Activated CD4-positive, CD25-positive, alpha-beta regulatory T cell (primary cell): ENCODE measurements at regions not wholly inside any gene's neighbourhood (a gene's known extent, or its start where the extent isn't known, plus 50 kb on each side); places are given as distances from the start of the nearest gene placed in this dataset.

Source experiments
- DNase-seq, 4 experiments: peaks; one replicate each; lab custom pipeline; 2025; lab: John Stamatoyannopoulos, UW

DNA sequence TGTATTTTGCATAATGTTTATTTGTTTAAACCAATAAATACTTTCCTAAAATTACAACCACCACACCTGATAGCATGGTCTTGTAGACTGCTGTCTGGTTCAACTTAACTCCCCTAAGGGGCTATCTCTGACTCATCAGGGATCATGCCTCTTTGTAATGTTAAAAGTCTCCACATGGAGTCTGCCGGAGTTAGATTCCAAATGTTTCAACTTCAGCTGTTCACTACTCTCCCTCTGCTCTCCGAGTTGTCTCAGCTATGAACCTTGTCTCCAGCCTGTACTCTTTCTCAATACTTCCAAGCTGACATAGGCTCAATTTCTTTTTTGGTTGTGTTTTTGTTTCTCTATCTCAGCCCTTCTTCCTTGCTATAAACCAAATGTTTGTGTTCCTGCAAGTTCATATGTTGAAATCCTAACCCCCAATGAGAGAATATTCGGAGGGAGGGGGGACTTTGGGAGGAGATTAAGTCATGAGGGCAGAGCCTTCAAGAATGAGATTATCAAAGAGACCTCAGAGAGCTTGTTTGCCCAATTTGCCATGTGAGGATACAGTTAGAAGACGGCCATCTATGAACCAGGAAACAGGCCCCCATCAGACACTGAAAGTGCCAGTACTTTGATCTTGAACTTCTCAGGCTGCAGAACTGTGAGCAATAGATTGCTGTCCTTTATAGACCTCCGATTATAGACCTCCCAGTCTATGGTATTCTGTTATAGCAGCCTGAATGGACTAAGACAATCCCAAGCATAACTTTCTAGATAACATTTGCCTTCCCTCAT lies 858.2 kb downstream of the VRK1 start:
- DNase-seq: no peak

- no peak for DNase-seq
Observed at GRCh38 chr14:97657609-97658008, 860.4 kb downstream of the VRK1 start.

DNA sequence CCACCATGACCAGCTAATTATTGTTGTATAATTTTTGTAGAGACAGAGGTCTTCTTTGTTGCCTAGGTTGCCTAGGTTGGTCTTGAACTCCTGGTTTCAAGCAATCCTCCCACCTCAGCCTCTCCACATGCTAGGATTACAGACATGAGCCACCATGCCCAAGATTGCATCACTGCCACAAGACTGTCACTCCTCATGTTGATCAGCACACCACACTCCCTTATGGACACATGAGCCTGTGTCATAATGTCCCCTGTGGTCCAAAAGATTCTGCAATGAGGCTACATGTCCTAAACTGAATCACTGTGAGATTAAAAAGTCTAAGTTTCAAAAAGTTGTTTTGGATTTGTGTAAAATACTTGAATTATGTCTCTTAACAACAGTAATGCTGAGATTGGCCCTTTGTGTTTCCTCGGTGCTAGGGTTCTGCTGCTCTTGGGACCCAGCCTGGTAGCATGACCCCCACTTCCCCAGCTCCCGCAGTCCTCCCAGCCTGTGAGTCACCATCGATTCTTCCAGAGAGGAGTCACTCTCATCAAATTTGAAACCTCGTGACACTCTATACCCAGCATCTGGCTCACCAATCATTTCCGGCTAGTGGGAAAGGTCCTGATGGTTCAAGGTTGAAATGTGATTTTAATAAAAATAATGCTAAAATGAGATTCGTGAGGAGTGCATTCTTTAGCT lies 890.9 kb downstream of the VRK1 start:
- DNase-seq: no peak

DNA sequence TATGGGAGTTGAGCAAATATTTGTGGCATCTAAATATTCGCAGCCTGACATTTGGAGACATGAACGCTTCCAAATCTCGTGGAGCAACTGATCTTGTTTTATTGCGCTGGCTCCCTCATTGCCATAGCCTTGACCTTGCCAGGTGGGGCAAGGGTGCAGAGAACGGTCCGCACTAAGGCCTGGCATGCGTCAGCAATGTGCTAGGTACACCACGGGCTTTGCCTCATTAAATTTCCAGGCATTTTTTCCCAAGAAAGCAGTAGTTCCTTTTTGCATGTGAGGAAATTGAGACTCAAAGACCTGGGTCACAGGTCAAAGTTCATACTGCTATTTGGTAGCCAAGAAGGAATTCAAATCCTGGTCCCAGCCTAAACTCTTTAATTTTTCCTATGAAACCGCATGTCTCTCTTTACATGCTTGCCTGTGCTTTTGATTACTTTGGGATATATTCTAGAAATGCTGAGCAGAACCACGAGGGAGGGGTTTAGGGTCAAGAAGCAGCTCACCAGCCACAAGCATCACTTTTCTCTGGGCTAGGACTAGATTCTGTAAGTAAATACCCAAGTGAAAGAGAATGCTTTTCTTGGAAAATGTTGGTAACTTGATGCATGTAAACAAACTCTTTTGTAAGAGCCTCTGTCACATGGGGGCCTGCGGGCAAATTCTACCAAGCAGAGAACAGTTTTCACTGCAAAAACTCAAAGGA lies 891.6 kb downstream of the VRK1 start:
- no peak for DNase-seq

DNA sequence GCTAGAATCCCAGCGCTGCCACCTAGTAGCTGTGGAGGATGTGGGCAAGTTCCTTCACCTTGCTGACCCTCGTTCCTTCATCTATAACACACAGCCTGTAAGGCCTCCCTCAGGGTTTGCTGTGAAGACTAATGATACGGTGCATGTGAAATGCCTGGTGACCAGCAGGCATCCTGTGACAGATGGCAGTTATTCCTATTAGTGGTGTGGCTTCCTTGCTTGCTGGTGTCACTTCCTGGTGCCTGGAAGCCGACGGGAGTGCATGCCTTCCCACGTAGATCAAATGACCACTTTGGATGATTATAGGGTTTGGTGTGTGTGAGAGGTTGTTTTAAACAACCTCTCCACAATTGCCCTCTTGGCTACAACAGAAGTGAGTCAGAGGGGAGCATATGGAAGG lies 894.9 kb downstream of the VRK1 start:
- DNase-seq: no peak

DNA sequence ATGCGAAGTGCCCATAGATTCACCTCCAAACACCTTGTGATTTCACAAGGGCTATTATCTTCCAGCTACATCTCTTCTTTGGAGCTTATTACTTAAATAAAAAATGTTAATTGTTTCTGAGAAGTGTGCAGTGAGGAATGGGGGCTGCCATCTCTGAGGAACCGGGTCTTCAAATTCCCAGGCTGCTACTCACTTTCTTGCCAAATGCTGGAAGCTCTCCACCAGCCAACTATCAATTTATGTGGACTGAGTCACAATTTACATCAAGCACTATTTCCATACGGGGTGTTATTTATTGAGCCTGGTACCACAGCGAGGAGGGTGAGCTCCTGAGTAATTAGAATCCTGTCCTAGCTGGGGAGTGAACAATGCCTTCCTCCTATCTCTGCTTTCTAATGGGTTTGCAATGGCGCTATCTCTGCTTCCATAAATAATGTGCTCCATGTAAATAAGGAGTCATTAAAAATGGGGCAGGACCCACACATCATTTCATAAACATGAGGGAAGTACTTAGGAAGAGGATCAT lies 898.3 kb downstream of the VRK1 start:
- DNase-seq: no peak

DNA sequence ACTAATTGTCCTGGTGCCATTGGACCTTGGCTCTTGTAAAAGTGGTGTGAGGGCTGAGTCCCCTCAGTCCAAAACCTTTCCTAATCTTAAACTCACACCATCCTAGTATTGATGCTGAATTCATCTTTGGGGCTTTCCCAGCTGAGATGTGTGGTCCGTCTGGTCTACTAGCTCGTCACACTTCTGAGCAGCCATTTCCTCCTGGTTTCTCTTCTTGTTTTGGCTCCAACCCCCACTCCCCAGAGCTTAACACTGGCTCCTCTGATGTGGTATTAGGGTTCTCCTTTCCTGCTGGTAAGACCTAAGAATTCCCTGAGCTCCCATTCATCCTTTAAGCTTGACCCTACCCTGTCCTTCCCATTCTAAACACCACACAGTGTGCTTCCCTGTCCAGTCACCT lies 900.6 kb downstream of the VRK1 start:
- DNase-seq: no peak

- no peak for DNase-seq
Observed at GRCh38 chr14:97699026-97699425, 901.8 kb downstream of the VRK1 start.

GRCh38 chr14:97703006-97703760 lies 906.0 kb downstream of the VRK1 start:
- DNase-seq: peak in 2 of 4 experiments; percentile 21 to 22

DNA sequence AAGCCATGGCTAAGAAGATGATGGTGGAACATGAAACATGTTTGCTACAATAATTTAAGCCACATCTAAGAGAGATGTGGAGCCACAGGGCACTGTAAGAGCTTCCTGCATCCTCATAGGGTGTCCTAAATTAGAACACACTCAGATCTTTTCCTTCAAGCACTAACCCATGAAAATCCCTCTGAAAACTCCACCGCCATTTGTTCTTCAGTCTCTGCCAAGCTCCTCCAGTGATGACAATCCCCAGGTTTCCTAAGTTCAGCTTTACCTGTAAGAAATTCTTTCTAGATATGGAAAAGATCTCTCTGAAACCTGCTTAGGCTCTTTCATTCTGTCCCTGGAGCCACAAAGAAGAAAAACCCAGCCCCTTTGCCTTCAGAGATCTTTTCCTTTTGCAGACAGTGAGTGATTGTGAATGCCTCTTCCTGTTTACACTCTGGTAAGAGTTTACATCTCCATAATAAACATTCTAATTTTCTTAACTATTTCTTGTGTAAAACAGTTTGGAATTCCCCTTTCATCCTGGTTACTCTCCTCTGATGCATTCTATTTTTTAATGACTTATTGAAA lies 907.2 kb downstream of the VRK1 start:
- no peak for DNase-seq

DNA sequence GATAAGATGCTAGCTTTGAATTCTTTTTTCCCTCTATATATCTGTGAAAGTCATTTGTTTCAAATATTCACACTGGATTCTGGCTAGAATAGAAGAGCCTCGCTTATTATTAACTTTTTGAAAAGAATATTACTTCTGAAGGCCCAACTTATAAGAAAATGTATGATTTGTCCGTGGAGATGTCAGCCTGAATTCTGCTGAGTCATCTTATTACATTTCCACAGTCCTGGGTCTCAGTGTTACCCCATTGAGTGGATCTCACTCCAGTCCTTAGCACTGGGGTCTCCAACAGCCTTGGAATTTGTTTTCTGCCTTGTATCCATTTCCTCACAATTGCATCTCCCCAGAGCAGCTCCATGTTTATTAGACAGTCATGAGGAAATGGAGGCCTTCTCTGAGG lies 907.9 kb downstream of the VRK1 start:
- DNase-seq: no peak

- no peak for DNase-seq
Observed at GRCh38 chr14:97705976-97706375, 908.8 kb downstream of the VRK1 start.

DNA sequence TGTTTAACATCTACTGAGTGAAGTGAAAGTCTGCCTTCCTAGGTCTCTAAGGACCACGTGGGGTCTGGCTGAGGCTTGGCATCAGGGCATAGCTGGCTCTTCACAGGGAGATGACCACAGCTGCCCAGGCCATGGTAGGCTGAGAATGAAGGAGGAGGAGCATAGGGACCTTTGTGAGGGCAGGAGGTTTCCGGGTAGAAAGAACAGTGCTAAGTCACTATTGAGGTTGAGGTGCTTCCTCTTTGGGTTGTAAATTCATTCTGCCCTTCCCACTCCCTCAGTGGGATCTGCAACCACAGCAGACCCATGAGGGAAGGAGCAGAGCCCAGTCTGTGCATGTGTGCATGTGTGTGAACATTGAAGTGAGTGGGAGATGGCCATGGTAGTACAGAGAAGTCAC lies 909.6 kb downstream of the VRK1 start:
- DNase-seq: no peak

- DNase-seq: peak in 1 of 4 experiments; percentile 11
Observed at GRCh38 chr14:97707603-97708002, 910.4 kb downstream of the VRK1 start.

- DNase-seq: peak in 2 of 4 experiments; percentile 27 to 53
Observed at GRCh38 chr14:97709552-97709951, 912.4 kb downstream of the VRK1 start.

DNA sequence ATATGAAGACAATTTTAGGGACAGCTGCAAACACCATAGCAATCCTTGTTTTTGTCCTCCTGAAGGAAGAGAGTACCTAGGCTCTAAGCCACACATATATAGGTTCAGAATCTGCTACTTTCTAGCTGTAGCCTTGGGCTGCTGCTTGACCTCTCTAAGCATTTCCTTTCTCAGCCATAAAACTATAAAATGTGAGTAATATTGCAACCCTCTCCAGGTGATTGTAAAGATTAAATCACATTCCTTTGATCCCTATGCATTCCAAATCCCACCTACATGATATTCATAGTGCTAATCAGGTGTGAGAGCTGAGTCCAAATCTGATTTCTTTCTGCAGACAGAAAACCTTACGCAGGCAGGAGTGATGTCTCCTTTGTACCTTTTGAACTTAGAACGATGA lies 913.5 kb downstream of the VRK1 start:
- no peak for DNase-seq

DNA sequence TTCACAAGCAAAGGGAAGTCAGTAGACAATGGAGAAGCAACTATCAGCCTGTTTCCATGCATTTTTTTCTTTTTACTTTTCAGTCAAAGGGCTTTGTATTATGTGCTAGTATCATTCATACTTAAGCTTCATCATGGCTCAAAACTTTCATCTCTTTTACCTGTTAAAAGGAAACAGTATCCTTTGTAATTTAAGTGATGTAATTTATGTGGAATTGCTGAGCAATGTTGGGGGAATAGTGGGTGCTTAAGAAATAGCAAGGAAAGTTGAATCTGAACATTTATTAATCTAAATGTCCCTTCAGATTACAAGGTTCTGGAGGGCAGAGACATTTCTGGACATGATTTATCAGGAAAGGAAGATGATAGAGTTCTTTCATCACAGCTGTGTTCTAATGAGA lies 915.3 kb downstream of the VRK1 start:
- DNase-seq: no peak

DNA sequence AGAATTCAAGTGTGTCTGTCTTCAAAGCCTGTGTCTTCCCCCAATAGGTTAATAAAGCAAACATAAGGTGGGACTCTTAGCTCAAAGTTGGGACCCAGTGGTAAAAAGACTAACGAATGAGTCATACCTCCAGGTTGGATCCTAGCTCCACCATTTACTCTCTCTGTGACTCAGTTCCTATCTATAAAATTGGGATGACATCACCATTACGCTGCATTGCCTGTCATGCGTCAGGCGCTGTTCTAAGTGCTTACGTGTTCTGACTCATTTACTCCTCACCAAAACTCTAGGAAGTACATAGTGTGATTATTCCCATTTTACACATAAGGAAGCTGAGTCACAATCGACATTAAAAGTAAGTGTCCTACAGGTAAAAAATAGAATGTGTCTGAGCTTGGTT lies 915.8 kb downstream of the VRK1 start:
- DNase-seq: no peak

DNA sequence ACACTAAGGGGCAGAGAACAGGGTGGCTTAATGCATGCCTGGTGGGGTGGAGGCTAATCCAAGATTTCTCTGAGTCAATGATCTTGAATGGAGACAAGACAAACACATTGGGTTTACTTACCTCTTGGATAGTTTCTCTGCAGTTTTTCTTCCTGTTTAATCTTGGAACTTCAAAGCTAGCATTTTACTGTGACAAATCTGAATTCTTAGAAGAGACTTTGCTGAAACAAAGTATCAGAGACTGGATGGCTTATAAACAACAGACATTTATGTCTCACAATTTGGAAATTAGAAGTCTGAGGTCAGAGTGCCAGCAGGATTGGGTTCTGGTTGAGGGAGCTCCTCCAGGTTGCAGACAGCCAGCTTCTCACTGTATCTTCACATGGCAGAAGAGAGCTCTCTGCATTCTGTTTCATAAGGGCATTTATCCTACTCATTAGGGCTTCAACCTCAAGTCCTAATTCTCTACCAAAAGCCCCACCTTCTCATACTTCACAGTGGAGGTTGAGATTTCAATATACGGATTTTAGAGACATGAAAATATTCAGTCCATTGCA lies 921.8 kb downstream of the VRK1 start:
- no peak for DNase-seq

- DNase-seq: peak in 2 of 4 experiments; percentile 14 to 32
Observed at GRCh38 chr14:97719931-97720330, 922.7 kb downstream of the VRK1 start.

GRCh38 chr14:97723351-97723750 lies 926.2 kb downstream of the VRK1 start:
- no peak for DNase-seq
